Breast epithelium (tissue), 3 donors: ENCODE measurements at regions not wholly inside any gene's neighbourhood (a gene's known extent, or its start where the extent isn't known, plus 50 kb on each side); places are given as distances from the start of the nearest gene placed in this dataset.

Experiments used
- POLR2AphosphoS5 ChIP-seq, 3 donors: sonication (generic); formaldehyde crosslinking; IDR thresholded peaks; one replicate each; pipeline ENCODE4 v1.6.1; 2017; ENCODE audit warnings: antibody characterized with exemption in 3 of 3
- TF ChIP-seq, protein P1 (sequence below), 3 donors: fragments of 450-650 bp; IDR thresholded peaks; one replicate each; pipeline ENCODE4 v1.5.1; 2016 to 2017; ENCODE audit warnings: antibody characterized with exemption in 3 of 3, mild to moderate bottlenecking in 3 of 3, moderate library complexity in 3 of 3

GRCh38 chr13:57553932-57554331 is 77.6 kb upstream of the PCDH17 start:
- no peak for TF ChIP-seq POLR2AphosphoS5 (IDR thresholded peaks at IDR 0.05)
- TF ChIP-seq, protein P1, sequence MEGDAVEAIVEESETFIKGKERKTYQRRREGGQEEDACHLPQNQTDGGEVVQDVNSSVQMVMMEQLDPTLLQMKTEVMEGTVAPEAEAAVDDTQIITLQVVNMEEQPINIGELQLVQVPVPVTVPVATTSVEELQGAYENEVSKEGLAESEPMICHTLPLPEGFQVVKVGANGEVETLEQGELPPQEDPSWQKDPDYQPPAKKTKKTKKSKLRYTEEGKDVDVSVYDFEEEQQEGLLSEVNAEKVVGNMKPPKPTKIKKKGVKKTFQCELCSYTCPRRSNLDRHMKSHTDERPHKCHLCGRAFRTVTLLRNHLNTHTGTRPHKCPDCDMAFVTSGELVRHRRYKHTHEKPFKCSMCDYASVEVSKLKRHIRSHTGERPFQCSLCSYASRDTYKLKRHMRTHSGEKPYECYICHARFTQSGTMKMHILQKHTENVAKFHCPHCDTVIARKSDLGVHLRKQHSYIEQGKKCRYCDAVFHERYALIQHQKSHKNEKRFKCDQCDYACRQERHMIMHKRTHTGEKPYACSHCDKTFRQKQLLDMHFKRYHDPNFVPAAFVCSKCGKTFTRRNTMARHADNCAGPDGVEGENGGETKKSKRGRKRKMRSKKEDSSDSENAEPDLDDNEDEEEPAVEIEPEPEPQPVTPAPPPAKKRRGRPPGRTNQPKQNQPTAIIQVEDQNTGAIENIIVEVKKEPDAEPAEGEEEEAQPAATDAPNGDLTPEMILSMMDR (IDR thresholded peaks at IDR 0.05), result no peak
